ENCODE measurements at regions not wholly inside any gene's neighbourhood (a gene's known extent, or its start where the extent isn't known, plus 50 kb on each side); places are given as distances from the start of the nearest gene placed in this dataset.

- H3K4me3 ChIP-seq, result no peak overlapping the region
- no peak for ATAC-seq (ENCODE audit: low FRiP score in 2 of 2)
- H3K36me3 ChIP-seq, result no peaks in the 10 kb centered on the region
- H3K4me1 ChIP-seq, result no peaks in the 10 kb centered on the region
- TF ChIP-seq CTCF (IDR thresholded peaks at IDR 0.05) (no peak), POLR2AphosphoS5 (IDR thresholded peaks at IDR 0.05) (no peak), EP300 (IDR thresholded peaks at IDR 0.05) (no peak), POLR2A (IDR thresholded peaks at IDR 0.05) (no peak)
- no peaks in the 10 kb centered on the region for H3K9me3 ChIP-seq
- DNase-seq, result no peak
- no peak overlapping the region for H3K27ac ChIP-seq
- H3K27me3 ChIP-seq, result no peaks in the 10 kb centered on the region
Observed at GRCh38 chr7:37504801-37505200, 56.1 kb upstream of the ELMO1 start.

- WGBS, 2 donors, result 70 to 89% methylated on average over 6 of the region's 6 CpGs
- TF ChIP-seq POLR2AphosphoS5 (IDR thresholded peaks at IDR 0.05) (no peak), EP300 (IDR thresholded peaks at IDR 0.05) (no peak), CTCF (IDR thresholded peaks at IDR 0.05) (no peak)
- Histone ChIP-seq H3K9me3 (no peaks in the 10 kb centered on the region), H3K27me3 (no peaks in the 10 kb centered on the region), H3K4me1 (no peaks in the 10 kb centered on the region), H3K4me3 (no peak overlapping the region), H3K36me3 (no peaks in the 10 kb centered on the region), H3K27ac (no peak overlapping the region)
- ATAC-seq (ENCODE audit: low FRiP score in 2 of 2), result no peak
- DNase-seq, result no peak
Observed at GRCh38 chr7:37505750-37506353, 57.2 kb upstream of the ELMO1 start.

- ATAC-seq (ENCODE audit: low FRiP score in 2 of 2) (no peak), DNase-seq (no peak)
- no peaks in the 10 kb centered on the region for H3K4me1 ChIP-seq
- no peak overlapping the region for H3K4me3 ChIP-seq
- 52 to 58% methylated on average over 3 of the region's 3 CpGs for WGBS, 2 donors
- TF ChIP-seq POLR2AphosphoS5 (IDR thresholded peaks at IDR 0.05), result no peak
- no peak for TF ChIP-seq CTCF (IDR thresholded peaks at IDR 0.05)
- no peak for TF ChIP-seq POLR2A (IDR thresholded peaks at IDR 0.05)
- TF ChIP-seq EP300 (IDR thresholded peaks at IDR 0.05), result no peak
- H3K27me3 ChIP-seq, result no peaks in the 10 kb centered on the region
- no peaks in the 10 kb centered on the region for H3K9me3 ChIP-seq
- no peak overlapping the region for H3K27ac ChIP-seq
- no peaks in the 10 kb centered on the region for H3K36me3 ChIP-seq
Observed at GRCh38 chr7:37508118-37508517, 59.5 kb upstream of the ELMO1 start.

- Histone ChIP-seq H3K9me3 (no peaks in the 10 kb centered on the region), H3K27ac (no peak overlapping the region), H3K36me3 (no peaks in the 10 kb centered on the region), H3K4me1 (no peaks in the 10 kb centered on the region), H3K4me3 (no peak overlapping the region), H3K27me3 (no peaks in the 10 kb centered on the region)
- TF ChIP-seq CTCF (IDR thresholded peaks at IDR 0.05) (peak in 5 of 6 experiments; percentile 31 to 59 (median 50)), POLR2AphosphoS5 (IDR thresholded peaks at IDR 0.05) (no peak), EP300 (IDR thresholded peaks at IDR 0.05) (no peak)
- WGBS, 2 donors, result 83 to 85% methylated on average over 3 of the region's 3 CpGs
- ATAC-seq (ENCODE audit: low FRiP score in 2 of 2), result peak in 1 of 2 donors; percentile 69
- no peak for DNase-seq
Observed at GRCh38 chr7:37510043-37510634, 61.5 kb upstream of the ELMO1 start.

- no peak for ATAC-seq (ENCODE audit: low FRiP score in 2 of 2)
- H3K9me3 ChIP-seq, result no peaks in the 10 kb centered on the region
- H3K27ac ChIP-seq, result no peak overlapping the region
- no peaks in the 10 kb centered on the region for H3K27me3 ChIP-seq
- DNase-seq, result no peak
- WGBS, 2 donors, result 61 to 77% methylated on average over 4 of the region's 4 CpGs
- no peaks in the 10 kb centered on the region for H3K4me1 ChIP-seq
- TF ChIP-seq POLR2A (IDR thresholded peaks at IDR 0.05), result no peak
- no peak for TF ChIP-seq POLR2AphosphoS5 (IDR thresholded peaks at IDR 0.05)
- TF ChIP-seq CTCF (IDR thresholded peaks at IDR 0.05), result no peak
- TF ChIP-seq EP300 (IDR thresholded peaks at IDR 0.05), result no peak
- no peak overlapping the region for H3K4me3 ChIP-seq
- no peaks in the 10 kb centered on the region for H3K36me3 ChIP-seq
Observed at GRCh38 chr7:37511915-37512314, 63.3 kb upstream of the ELMO1 start.

Measured in upper lobe of left lung (tissue), 6 donors.